Ectodermal cell (in vitro differentiated cells): ENCODE measurements at regions not wholly inside any gene's neighbourhood (a gene's known extent, or its start where the extent isn't known, plus 50 kb on each side); places are given as distances from the start of the nearest gene placed in this dataset.

Experiments
- H3K27ac ChIP-seq: 2 replicates; pipeline ENCODE4 v1.7.0; 2013; ENCODE audit warnings: mild to moderate bottlenecking, low read depth, low read length; ENCODE audit not compliant: insufficient read depth, poor library complexity, severe bottlenecking
- H3K27me3 ChIP-seq: 2 replicates; pipeline ENCODE4 v1.7.0; 2013; ENCODE audit warnings: mild to moderate bottlenecking, low read length; ENCODE audit not compliant: insufficient read depth, control insufficient read depth, poor library complexity, severe bottlenecking
- H3K36me3 ChIP-seq: one replicate; pipeline ENCODE4 v1.7.0; 2013; ENCODE audit warnings: low read length; ENCODE audit not compliant: control insufficient read depth, insufficient read depth
- H3K4me1 ChIP-seq: one replicate; pipeline ENCODE4 v1.7.0; 2013; ENCODE audit warnings: low read length; ENCODE audit not compliant: control insufficient read depth, insufficient read depth
- H3K4me3 ChIP-seq: 2 replicates; pipeline ENCODE4 v1.7.0; 2013; ENCODE audit warnings: low read depth, low read length, control low read depth; ENCODE audit not compliant: insufficient read depth
- H3K9me3 ChIP-seq: 2 replicates; pipeline ENCODE4 v1.7.0; 2013; ENCODE audit warnings: mild to moderate bottlenecking, low read length, moderate library complexity; ENCODE audit not compliant: control insufficient read depth
- WGBS, 2 experiments: methylation state at CpG; one replicate each; pipeline ENCODE4 v1.1.7; 2013; ENCODE audit warnings: missing lambda C conversion rate in 2 of 2; 5-methylcytosine and 5-hydroxymethylcytosine counted together

- no peaks in the 10 kb centered on the region for H3K9me3 ChIP-seq
- H3K36me3 ChIP-seq = no peaks in the 10 kb centered on the region
- no peak overlapping the region for H3K27ac ChIP-seq
- no peak overlapping the region for H3K4me3 ChIP-seq
- peaks cover 20% of the 10 kb centered on the region for H3K4me1 ChIP-seq
- no peaks in the 10 kb centered on the region for H3K27me3 ChIP-seq
- 89 to 90% methylated on average over 3 of the region's 4 CpGs for WGBS, 2 experiments
These were observed 797.5 kb upstream of the ID2 start for GRCh38 chr2:7884338-7884737.

- Histone ChIP-seq H3K27me3 (no peaks in the 10 kb centered on the region), H3K27ac (no peak overlapping the region), H3K4me1 (peaks cover 4% of the 10 kb centered on the region), H3K4me3 (no peak overlapping the region), H3K36me3 (no peaks in the 10 kb centered on the region), H3K9me3 (no peaks in the 10 kb centered on the region)
- WGBS, 2 experiments = 93 to 99% methylated on average over 2 of the region's 2 CpGs
These were observed 795.2 kb upstream of the ID2 start for GRCh38 chr2:7886666-7887065.

- no peak overlapping the region for H3K27ac ChIP-seq
- H3K36me3 ChIP-seq = no peaks in the 10 kb centered on the region
- no peaks in the 10 kb centered on the region for H3K27me3 ChIP-seq
- WGBS, 2 experiments = 93 to 98% methylated on average over 7 of the region's 7 CpGs
- H3K4me1 ChIP-seq = no peaks in the 10 kb centered on the region
- H3K4me3 ChIP-seq = no peak overlapping the region
- H3K9me3 ChIP-seq = no peaks in the 10 kb centered on the region
These were observed 794.4 kb upstream of the ID2 start for GRCh38 chr2:7887441-7887840.

GRCh38 chr2:7888876-7889275 lies 793.0 kb upstream of the ID2 start:
- no peaks in the 10 kb centered on the region for H3K9me3 ChIP-seq
- 92 to 94% methylated on average over 3 to 4 of the region's 4 CpGs for WGBS, 2 experiments

GRCh38 chr2:7891312-7891711 lies 790.5 kb upstream of the ID2 start:
- no peak overlapping the region for H3K4me3 ChIP-seq
- WGBS, 2 experiments = 22 to 25% methylated on average over 2 of the region's 2 CpGs
- H3K9me3 ChIP-seq = no peaks in the 10 kb centered on the region
- no peaks in the 10 kb centered on the region for H3K27me3 ChIP-seq
- no peaks in the 10 kb centered on the region for H3K36me3 ChIP-seq
- no peaks in the 10 kb centered on the region for H3K4me1 ChIP-seq
- no peak overlapping the region for H3K27ac ChIP-seq

More at GRCh38 chr2:7888876-7889275, 793.0 kb upstream of the ID2 start:
- Histone ChIP-seq H3K27me3 (no peaks in the 10 kb centered on the region), H3K4me3 (no peak overlapping the region), H3K27ac (no peak overlapping the region), H3K4me1 (no peaks in the 10 kb centered on the region), H3K36me3 (no peaks in the 10 kb centered on the region)

- no peaks in the 10 kb centered on the region for H3K36me3 ChIP-seq
These were observed 786.6 kb upstream of the ID2 start for GRCh38 chr2:7895289-7895688.

GRCh38 chr2:7896940-7897487 lies 784.8 kb upstream of the ID2 start:
- H3K36me3 ChIP-seq = no peaks in the 10 kb centered on the region

More at GRCh38 chr2:7895289-7895688, 786.6 kb upstream of the ID2 start:
- H3K4me1 ChIP-seq = no peaks in the 10 kb centered on the region
- no peak overlapping the region for H3K27ac ChIP-seq
- no peak overlapping the region for H3K4me3 ChIP-seq
- 88 to 90% methylated on average over 3 of the region's 3 CpGs for WGBS, 2 experiments
- peaks cover 7% of the 10 kb centered on the region for H3K27me3 ChIP-seq
- no peaks in the 10 kb centered on the region for H3K9me3 ChIP-seq

GRCh38 chr2:7899241-7899640 lies 782.6 kb upstream of the ID2 start:
- H3K27ac ChIP-seq = no peak overlapping the region
- no peaks in the 10 kb centered on the region for H3K36me3 ChIP-seq
- H3K9me3 ChIP-seq = no peaks in the 10 kb centered on the region
- no peak overlapping the region for H3K4me3 ChIP-seq
- WGBS, 2 experiments = 68 to 75% methylated on average over 3 to 5 of the region's 5 CpGs
- no peaks in the 10 kb centered on the region for H3K4me1 ChIP-seq
- peaks cover 7% of the 10 kb centered on the region for H3K27me3 ChIP-seq

More at GRCh38 chr2:7896940-7897487, 784.8 kb upstream of the ID2 start:
- Histone ChIP-seq H3K4me3 (no peak overlapping the region), H3K9me3 (no peaks in the 10 kb centered on the region), H3K4me1 (no peaks in the 10 kb centered on the region), H3K27ac (no peak overlapping the region), H3K27me3 (peaks cover 7% of the 10 kb centered on the region)
- 90 to 92% methylated on average over 4 to 5 of the region's 5 CpGs for WGBS, 2 experiments

GRCh38 chr2:7899923-7900322 lies 781.9 kb upstream of the ID2 start:
- Histone ChIP-seq H3K27me3 (peaks cover 7% of the 10 kb centered on the region), H3K4me3 (no peak overlapping the region), H3K4me1 (no peaks in the 10 kb centered on the region), H3K27ac (no peak overlapping the region), H3K36me3 (no peaks in the 10 kb centered on the region), H3K9me3 (no peaks in the 10 kb centered on the region)
- 15 to 16% methylated on average over 1 of the region's 1 CpG for WGBS, 2 experiments

GRCh38 chr2:7900593-7900992 lies 781.3 kb upstream of the ID2 start:
- no peak overlapping the region for H3K4me3 ChIP-seq
- no peaks in the 10 kb centered on the region for H3K9me3 ChIP-seq
- H3K27ac ChIP-seq = no peak overlapping the region
- 80 to 81% methylated on average over 5 of the region's 5 CpGs for WGBS, 2 experiments
- H3K4me1 ChIP-seq = no peaks in the 10 kb centered on the region
- H3K27me3 ChIP-seq = peaks cover 7% of the 10 kb centered on the region
- H3K36me3 ChIP-seq = no peaks in the 10 kb centered on the region
